ENCODE measurements at regions not wholly inside any gene's neighbourhood (a gene's known extent, or its start where the extent isn't known, plus 50 kb on each side); places are given as distances from the start of the nearest gene placed in this dataset.
A peak's percentile ranks its signal among the peaks of the same experiment; 100 is the strongest.
"Not testable (repeated sequence)": the region's sequence is repeated elsewhere in the genome, so short reads cannot be mapped to it uniquely, and the experiment has no call there.

DNA sequence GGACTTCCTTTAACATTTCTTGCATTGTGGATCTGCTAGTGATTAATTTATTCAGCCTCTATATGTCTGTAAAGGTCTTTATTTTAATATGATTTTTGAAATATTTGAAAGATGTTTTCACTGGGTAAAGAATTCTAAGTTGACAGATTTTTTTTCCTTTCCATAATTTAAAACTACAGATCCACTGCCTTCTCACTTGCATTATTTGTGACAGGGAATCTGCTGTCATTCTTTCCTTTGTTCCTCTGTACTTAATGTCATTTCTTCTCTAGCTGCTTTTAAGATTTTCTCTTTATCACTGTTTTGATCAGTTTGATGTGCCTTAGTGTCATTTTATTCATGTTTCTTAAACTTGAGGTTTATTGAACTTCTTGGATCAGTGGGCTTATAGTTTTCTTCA lies 159.9 kb downstream of the CYB561 start:
- H3K9me3 ChIP-seq (ENCODE audit: insufficient read depth, low read length), result peaks cover 43% of the 10 kb centered on the region; the same call in 1 of the 2 replicates
- no peaks in the 10 kb centered on the region for H3K27me3 ChIP-seq (ENCODE audit: low read depth, low read length)
- TF ChIP-seq, protein P1, sequence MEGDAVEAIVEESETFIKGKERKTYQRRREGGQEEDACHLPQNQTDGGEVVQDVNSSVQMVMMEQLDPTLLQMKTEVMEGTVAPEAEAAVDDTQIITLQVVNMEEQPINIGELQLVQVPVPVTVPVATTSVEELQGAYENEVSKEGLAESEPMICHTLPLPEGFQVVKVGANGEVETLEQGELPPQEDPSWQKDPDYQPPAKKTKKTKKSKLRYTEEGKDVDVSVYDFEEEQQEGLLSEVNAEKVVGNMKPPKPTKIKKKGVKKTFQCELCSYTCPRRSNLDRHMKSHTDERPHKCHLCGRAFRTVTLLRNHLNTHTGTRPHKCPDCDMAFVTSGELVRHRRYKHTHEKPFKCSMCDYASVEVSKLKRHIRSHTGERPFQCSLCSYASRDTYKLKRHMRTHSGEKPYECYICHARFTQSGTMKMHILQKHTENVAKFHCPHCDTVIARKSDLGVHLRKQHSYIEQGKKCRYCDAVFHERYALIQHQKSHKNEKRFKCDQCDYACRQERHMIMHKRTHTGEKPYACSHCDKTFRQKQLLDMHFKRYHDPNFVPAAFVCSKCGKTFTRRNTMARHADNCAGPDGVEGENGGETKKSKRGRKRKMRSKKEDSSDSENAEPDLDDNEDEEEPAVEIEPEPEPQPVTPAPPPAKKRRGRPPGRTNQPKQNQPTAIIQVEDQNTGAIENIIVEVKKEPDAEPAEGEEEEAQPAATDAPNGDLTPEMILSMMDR (IDR thresholded peaks at IDR 0.05; ENCODE audit: low read depth, low read length), result no peak
- TF ChIP-seq EZH2phosphoT487 (IDR thresholded peaks at IDR 0.05; ENCODE audit: low read depth), result no peak
- H3K27ac ChIP-seq (ENCODE audit: low read length), result no peak overlapping the region
- peaks cover 72% of the 10 kb centered on the region for H3K36me3 ChIP-seq (replicated peaks; ENCODE audit: low read depth, low read length)
- peaks cover 51% of the 10 kb centered on the region for H3K4me1 ChIP-seq (ENCODE audit: low read length)
- no peak overlapping the region for H2AFZ ChIP-seq (ENCODE audit: low read depth, low read length)
- H4K20me1 ChIP-seq (ENCODE audit: insufficient read depth, low read length), result no peaks in the 10 kb centered on the region
- H3K4me2 ChIP-seq (ENCODE audit: low read length), result no peak overlapping the region
- H3K79me2 ChIP-seq (ENCODE audit: low read length), result no peaks in the 10 kb centered on the region
- no peak overlapping the region for H3K4me3 ChIP-seq (ENCODE audit: low read length)
- H3K9ac ChIP-seq (ENCODE audit: low read length), result no peak overlapping the region

DNA sequence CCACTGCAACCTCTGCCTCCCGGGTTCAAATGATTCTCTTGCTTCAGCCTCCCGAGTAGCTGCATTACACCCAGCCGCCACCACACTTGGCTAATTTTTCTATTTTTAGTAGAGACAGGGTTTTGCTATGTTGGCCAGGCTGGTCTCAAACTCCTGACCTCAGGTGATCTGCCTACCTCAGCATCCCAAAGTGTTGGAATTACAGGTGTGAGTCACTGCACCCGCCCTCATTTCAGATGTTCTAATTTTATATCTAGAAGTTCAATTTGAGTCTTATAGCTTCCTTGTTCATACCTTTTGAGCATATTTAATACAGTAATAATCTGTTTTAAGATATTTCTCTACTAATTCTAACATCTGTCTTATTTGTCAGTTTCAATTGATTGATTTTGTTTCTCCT lies 159.1 kb downstream of the CYB561 start:
- not testable (repeated sequence) for H4K20me1 ChIP-seq (ENCODE audit: insufficient read depth, low read length); H3K9ac ChIP-seq (ENCODE audit: low read length); H3K4me3 ChIP-seq (ENCODE audit: low read length); H3K79me2 ChIP-seq (ENCODE audit: low read length); H3K27ac ChIP-seq (ENCODE audit: low read length); H2AFZ ChIP-seq (ENCODE audit: low read depth, low read length); H3K27me3 ChIP-seq (ENCODE audit: low read depth, low read length); H3K4me2 ChIP-seq (ENCODE audit: low read length)
- Histone ChIP-seq H3K4me1 (ENCODE audit: low read length) (peaks cover 43% of the 10 kb centered on the region), H3K9me3 (ENCODE audit: insufficient read depth, low read length) (peaks cover 41% of the 10 kb centered on the region; the same call in 1 of the 2 replicates), H3K36me3 (replicated peaks; ENCODE audit: low read depth, low read length) (peaks cover 65% of the 10 kb centered on the region)

DNA sequence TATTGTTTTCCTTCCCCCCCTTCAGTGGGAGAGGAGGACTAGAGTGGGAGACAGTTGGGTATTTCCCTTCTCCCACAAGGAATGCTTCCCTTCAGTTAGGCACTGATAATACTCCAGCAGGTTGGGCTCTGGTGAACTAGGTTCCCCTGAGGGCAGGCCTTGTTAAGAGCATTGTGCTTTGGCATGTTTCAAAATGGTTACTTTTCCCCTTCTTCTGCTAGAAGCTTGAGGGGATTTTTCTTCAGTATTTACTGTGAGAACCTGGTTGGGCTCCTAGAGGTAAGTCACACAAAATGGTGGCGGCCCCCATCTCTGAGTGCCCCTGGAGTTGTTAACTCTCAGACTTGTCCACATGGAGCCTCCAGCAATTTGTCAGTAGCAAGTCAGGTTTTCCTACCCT lies 156.2 kb downstream of the CYB561 start:
- no peak overlapping the region for H3K4me3 ChIP-seq (ENCODE audit: low read length)
- peaks cover 25% of the 10 kb centered on the region; the same call in 1 of the 2 replicates for H3K9me3 ChIP-seq (ENCODE audit: insufficient read depth, low read length)
- H3K36me3 ChIP-seq (replicated peaks; ENCODE audit: low read depth, low read length), result peaks cover 48% of the 10 kb centered on the region
- peak overlapping the region; percentile 82 for H3K27ac ChIP-seq (ENCODE audit: low read length)
- TF ChIP-seq, protein P1 (IDR thresholded peaks at IDR 0.05; ENCODE audit: low read depth, low read length), result no peak
- TF ChIP-seq EZH2phosphoT487 (IDR thresholded peaks at IDR 0.05; ENCODE audit: low read depth), result no peak
- peak overlapping the region; percentile 17 for H3K4me2 ChIP-seq (ENCODE audit: low read length)
- no peak overlapping the region for H2AFZ ChIP-seq (ENCODE audit: low read depth, low read length)
- H3K27me3 ChIP-seq (ENCODE audit: low read depth, low read length), result no peaks in the 10 kb centered on the region
- H3K4me1 ChIP-seq (ENCODE audit: low read length), result peaks cover 42% of the 10 kb centered on the region
- H3K9ac ChIP-seq (ENCODE audit: low read length), result peak overlapping the region; percentile 27; the same call in 1 of the 2 replicates
- H4K20me1 ChIP-seq (ENCODE audit: insufficient read depth, low read length), result no peaks in the 10 kb centered on the region
- no peaks in the 10 kb centered on the region for H3K79me2 ChIP-seq (ENCODE audit: low read length)

DNA sequence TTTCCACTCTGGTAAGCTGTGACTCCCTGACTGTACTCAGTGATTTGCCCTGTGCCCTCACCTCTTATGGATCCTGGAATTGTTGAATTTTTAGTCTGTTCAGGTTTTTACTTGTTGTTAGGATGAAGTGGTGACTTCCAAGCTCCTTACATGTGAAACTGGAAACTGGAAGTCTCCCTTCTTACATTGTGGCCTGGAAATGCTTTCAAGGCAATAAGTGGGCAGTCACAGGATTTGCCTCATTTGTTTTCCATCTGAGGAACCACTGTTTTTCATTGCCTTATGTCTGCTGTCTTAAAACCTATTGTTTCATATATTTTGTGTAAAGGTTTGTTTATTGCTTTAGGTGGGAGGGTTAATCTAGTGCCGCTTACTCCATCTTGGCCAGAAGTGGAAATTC lies 155.8 kb downstream of the CYB561 start:
- Histone ChIP-seq H2AFZ (ENCODE audit: low read depth, low read length) (no peak overlapping the region), H3K27me3 (ENCODE audit: low read depth, low read length) (no peaks in the 10 kb centered on the region), H3K9ac (ENCODE audit: low read length) (no peak overlapping the region), H3K27ac (ENCODE audit: low read length) (peak overlapping the region; percentile 82), H3K4me1 (ENCODE audit: low read length) (peaks cover 42% of the 10 kb centered on the region), H3K9me3 (ENCODE audit: insufficient read depth, low read length) (peaks cover 22% of the 10 kb centered on the region; the same call in 1 of the 2 replicates), H3K4me2 (ENCODE audit: low read length) (no peak overlapping the region), H3K79me2 (ENCODE audit: low read length) (no peaks in the 10 kb centered on the region), H3K4me3 (ENCODE audit: low read length) (no peak overlapping the region), H3K36me3 (replicated peaks; ENCODE audit: low read depth, low read length) (peaks cover 47% of the 10 kb centered on the region), H4K20me1 (ENCODE audit: insufficient read depth, low read length) (no peaks in the 10 kb centered on the region)
- TF ChIP-seq EZH2phosphoT487 (IDR thresholded peaks at IDR 0.05; ENCODE audit: low read depth), result no peak
- TF ChIP-seq, protein P1 (IDR thresholded peaks at IDR 0.05; ENCODE audit: low read depth, low read length), result no peak

All from OCI-LY3 (cell line).